ENCODE measurements at regions not wholly inside any gene's neighbourhood (a gene's known extent, or its start where the extent isn't known, plus 50 kb on each side); places are given as distances from the start of the nearest gene placed in this dataset.

- Mint-ChIP-seq H3K36me3 (ENCODE audit: insufficient read depth, unreplicated experiment) (no peaks in the 10 kb centered on the region), H3K4me3 (ENCODE audit: low read depth, unreplicated experiment) (no peak overlapping the region), H3K27me3 (ENCODE audit: unreplicated experiment) (no peaks in the 10 kb centered on the region), H3K9me3 (ENCODE audit: low read depth, unreplicated experiment) (peaks cover 12% of the 10 kb centered on the region), H3K27ac (ENCODE audit: unreplicated experiment) (no peak overlapping the region), H3K4me1 (ENCODE audit: low read depth, unreplicated experiment) (no peaks in the 10 kb centered on the region)
- DNase-seq: no peak
- intact Hi-C loops (cut with micrococcal nuclease; ENCODE audit: unreplicated experiment): no loop called here
- CTCF ChIA-PET: no interaction called here
- no TSS peak for BruUV-seq (replicated peaks)
- TF ChIP-seq, protein P1, sequence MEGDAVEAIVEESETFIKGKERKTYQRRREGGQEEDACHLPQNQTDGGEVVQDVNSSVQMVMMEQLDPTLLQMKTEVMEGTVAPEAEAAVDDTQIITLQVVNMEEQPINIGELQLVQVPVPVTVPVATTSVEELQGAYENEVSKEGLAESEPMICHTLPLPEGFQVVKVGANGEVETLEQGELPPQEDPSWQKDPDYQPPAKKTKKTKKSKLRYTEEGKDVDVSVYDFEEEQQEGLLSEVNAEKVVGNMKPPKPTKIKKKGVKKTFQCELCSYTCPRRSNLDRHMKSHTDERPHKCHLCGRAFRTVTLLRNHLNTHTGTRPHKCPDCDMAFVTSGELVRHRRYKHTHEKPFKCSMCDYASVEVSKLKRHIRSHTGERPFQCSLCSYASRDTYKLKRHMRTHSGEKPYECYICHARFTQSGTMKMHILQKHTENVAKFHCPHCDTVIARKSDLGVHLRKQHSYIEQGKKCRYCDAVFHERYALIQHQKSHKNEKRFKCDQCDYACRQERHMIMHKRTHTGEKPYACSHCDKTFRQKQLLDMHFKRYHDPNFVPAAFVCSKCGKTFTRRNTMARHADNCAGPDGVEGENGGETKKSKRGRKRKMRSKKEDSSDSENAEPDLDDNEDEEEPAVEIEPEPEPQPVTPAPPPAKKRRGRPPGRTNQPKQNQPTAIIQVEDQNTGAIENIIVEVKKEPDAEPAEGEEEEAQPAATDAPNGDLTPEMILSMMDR (IDR thresholded peaks at IDR 0.05; ENCODE audit: unreplicated experiment): no peak
Observed at GRCh38 chr5:98354922-98355321, 418.5 kb upstream of the RGMB start.

- H3K4me1 Mint-ChIP-seq (ENCODE audit: low read depth, unreplicated experiment): peaks cover 14% of the 10 kb centered on the region
- CTCF ChIA-PET: no interaction called here
- TF ChIP-seq, protein P1 (IDR thresholded peaks at IDR 0.05; ENCODE audit: unreplicated experiment): no peak
- H3K36me3 Mint-ChIP-seq (ENCODE audit: insufficient read depth, unreplicated experiment): no peaks in the 10 kb centered on the region
- no TSS peak for BruUV-seq (replicated peaks)
- no peak overlapping the region for H3K4me3 Mint-ChIP-seq (ENCODE audit: low read depth, unreplicated experiment)
- no peaks in the 10 kb centered on the region for H3K27me3 Mint-ChIP-seq (ENCODE audit: unreplicated experiment)
- DNase-seq: no peak
- intact Hi-C loops (cut with micrococcal nuclease; ENCODE audit: unreplicated experiment): no loop called here
- peaks cover 5% of the 10 kb centered on the region for H3K9me3 Mint-ChIP-seq (ENCODE audit: low read depth, unreplicated experiment)
- H3K27ac Mint-ChIP-seq (ENCODE audit: unreplicated experiment): no peak overlapping the region
Observed at GRCh38 chr5:98360548-98360947, 412.9 kb upstream of the RGMB start.

DNA sequence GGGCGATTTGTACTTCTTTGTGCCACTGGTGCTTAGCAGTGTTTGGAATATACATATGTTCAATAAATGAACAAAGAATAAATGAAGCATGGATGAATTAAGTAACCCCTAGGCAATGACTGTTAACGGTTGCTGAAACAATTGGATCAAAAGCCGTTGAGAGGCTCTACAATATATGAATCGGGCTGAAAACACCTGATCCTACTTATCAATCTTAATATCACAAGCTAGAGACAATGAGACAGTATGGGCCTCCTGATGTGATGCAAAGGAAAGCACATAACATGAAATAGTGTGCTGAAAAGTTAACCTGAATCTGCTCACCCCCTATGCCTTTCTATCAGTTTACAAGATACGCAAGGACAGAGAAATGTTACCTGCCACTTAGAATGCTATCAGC, 410.3 kb upstream of the RGMB start:
- Mint-ChIP-seq H3K4me1 (ENCODE audit: low read depth, unreplicated experiment) (peaks cover 17% of the 10 kb centered on the region), H3K27me3 (ENCODE audit: unreplicated experiment) (no peaks in the 10 kb centered on the region), H3K9me3 (ENCODE audit: low read depth, unreplicated experiment) (peaks cover 5% of the 10 kb centered on the region), H3K27ac (ENCODE audit: unreplicated experiment) (no peak overlapping the region), H3K4me3 (ENCODE audit: low read depth, unreplicated experiment) (no peak overlapping the region), H3K36me3 (ENCODE audit: insufficient read depth, unreplicated experiment) (no peaks in the 10 kb centered on the region)
- DNase-seq: no peak
- TF ChIP-seq, protein P1 (IDR thresholded peaks at IDR 0.05; ENCODE audit: unreplicated experiment): no peak
- intact Hi-C loops (cut with micrococcal nuclease; ENCODE audit: unreplicated experiment): no loop called here
- BruUV-seq (replicated peaks): no TSS peak
- CTCF ChIA-PET: no interaction called here

DNA sequence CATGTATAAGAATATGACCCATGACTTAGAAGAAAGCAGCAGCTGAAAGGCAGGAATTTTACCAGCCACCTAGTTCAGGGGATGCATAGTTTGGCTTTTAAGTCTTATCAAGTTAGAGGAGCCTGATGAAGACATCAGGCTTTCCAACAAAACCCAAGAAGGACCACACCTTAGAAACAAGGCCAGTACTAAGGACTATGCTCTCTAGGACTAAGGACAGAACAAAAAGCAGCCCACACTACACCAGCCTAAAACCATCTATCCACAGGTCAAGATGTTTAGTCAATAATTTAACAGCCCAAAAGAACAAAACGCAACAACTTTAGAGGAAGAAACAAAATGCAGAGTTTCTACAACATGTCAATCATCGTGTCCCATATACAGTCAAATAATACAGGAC, 408.9 kb upstream of the RGMB start:
- H3K9me3 Mint-ChIP-seq (ENCODE audit: low read depth, unreplicated experiment): peaks cover under 1% of the 10 kb centered on the region
- DNase-seq: no peak
- TF ChIP-seq, protein P1 (IDR thresholded peaks at IDR 0.05; ENCODE audit: unreplicated experiment): no peak
- BruUV-seq (replicated peaks): no TSS peak
- no peak overlapping the region for H3K4me3 Mint-ChIP-seq (ENCODE audit: low read depth, unreplicated experiment)
- peaks cover 17% of the 10 kb centered on the region for H3K4me1 Mint-ChIP-seq (ENCODE audit: low read depth, unreplicated experiment)
- H3K27me3 Mint-ChIP-seq (ENCODE audit: unreplicated experiment): no peaks in the 10 kb centered on the region
- CTCF ChIA-PET: interaction anchor here (0.5 kb wide), 1 partner anchor 104 kb away, joined by 3 read pairs; no protein-coding TSS in a partner anchor
- no peak overlapping the region for H3K27ac Mint-ChIP-seq (ENCODE audit: unreplicated experiment)
- intact Hi-C loops (cut with micrococcal nuclease; ENCODE audit: unreplicated experiment): no loop called here
- no peaks in the 10 kb centered on the region for H3K36me3 Mint-ChIP-seq (ENCODE audit: insufficient read depth, unreplicated experiment)
